ENCODE measurements at regions not wholly inside any gene's neighbourhood (a gene's known extent, or its start where the extent isn't known, plus 50 kb on each side); places are given as distances from the start of the nearest gene placed in this dataset.

DNA sequence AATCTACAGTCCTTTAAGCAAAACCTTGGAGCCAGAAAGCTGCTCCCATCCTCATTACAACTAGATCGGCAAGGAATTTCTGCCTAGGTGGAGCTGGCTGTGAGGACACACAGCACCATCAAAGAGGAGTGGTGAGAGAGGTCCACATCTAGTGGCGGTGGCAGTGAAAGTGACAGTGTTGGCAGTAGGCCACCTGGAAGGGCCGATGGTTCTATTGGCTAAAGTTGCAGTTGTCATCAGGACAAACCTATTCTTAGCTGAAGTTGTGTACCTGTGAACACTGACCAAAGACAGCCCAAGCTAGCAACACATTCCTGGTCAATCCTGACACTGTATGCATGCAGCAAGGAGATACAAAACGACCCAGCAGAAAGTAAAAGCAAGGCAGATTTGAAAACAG lies 218.1 kb upstream of the CHAC2 start:
- no peak for DNase-seq
- H3K4me1 ChIP-seq: no peaks in the 10 kb centered on the region
- intact Hi-C loops (cut with DNase I): no loop called here
- H3K4me3 ChIP-seq: no peak overlapping the region
- ATAC-seq: no peak
- H3K9me3 ChIP-seq: no peaks in the 10 kb centered on the region
- no peak overlapping the region for H3K27ac ChIP-seq
- H3K36me3 ChIP-seq: no peaks in the 10 kb centered on the region
- 33% methylated on average over 4 of the region's 4 CpGs for WGBS (ENCODE audit: insufficient coverage, low coverage, low lambda C conversion rate, missing lambda C conversion rate)
- H3K27me3 ChIP-seq: no peaks in the 10 kb centered on the region
- TF ChIP-seq, protein P1, sequence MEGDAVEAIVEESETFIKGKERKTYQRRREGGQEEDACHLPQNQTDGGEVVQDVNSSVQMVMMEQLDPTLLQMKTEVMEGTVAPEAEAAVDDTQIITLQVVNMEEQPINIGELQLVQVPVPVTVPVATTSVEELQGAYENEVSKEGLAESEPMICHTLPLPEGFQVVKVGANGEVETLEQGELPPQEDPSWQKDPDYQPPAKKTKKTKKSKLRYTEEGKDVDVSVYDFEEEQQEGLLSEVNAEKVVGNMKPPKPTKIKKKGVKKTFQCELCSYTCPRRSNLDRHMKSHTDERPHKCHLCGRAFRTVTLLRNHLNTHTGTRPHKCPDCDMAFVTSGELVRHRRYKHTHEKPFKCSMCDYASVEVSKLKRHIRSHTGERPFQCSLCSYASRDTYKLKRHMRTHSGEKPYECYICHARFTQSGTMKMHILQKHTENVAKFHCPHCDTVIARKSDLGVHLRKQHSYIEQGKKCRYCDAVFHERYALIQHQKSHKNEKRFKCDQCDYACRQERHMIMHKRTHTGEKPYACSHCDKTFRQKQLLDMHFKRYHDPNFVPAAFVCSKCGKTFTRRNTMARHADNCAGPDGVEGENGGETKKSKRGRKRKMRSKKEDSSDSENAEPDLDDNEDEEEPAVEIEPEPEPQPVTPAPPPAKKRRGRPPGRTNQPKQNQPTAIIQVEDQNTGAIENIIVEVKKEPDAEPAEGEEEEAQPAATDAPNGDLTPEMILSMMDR (IDR thresholded peaks at IDR 0.05): no peak
- no peak for TF ChIP-seq POLR2A (IDR thresholded peaks at IDR 0.05)

DNA sequence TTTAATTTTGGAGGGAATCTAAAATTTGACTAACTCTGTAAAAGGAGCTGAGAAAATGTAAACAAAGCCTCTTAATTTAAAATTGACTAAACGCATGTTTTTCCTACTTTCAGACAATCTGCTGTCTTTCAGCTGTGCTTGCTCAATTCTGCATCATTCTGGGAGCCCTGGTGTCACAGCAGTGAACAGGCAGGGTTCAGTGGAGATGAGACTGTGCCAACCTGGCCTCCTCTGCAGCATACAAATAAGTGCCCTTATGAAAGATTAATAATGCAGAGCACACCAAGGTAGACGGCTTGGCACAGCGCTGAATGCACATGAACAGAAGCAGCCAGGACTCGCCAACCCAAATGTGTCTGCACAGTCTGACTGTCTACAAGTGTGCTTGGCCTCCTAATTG lies 222.0 kb upstream of the CHAC2 start:
- DNase-seq (no peak), ATAC-seq (no peak)
- Histone ChIP-seq H3K36me3 (no peaks in the 10 kb centered on the region), H3K4me3 (no peak overlapping the region), H3K4me1 (no peaks in the 10 kb centered on the region), H3K27ac (no peak overlapping the region), H3K27me3 (no peaks in the 10 kb centered on the region), H3K9me3 (no peaks in the 10 kb centered on the region)
- TF ChIP-seq, protein P1 (IDR thresholded peaks at IDR 0.05): no peak
- no peak for TF ChIP-seq POLR2A (IDR thresholded peaks at IDR 0.05)
- 72% methylated on average over 4 of the region's 4 CpGs for WGBS (ENCODE audit: insufficient coverage, low coverage, low lambda C conversion rate, missing lambda C conversion rate)
- intact Hi-C loops (cut with DNase I): no loop called here

DNA sequence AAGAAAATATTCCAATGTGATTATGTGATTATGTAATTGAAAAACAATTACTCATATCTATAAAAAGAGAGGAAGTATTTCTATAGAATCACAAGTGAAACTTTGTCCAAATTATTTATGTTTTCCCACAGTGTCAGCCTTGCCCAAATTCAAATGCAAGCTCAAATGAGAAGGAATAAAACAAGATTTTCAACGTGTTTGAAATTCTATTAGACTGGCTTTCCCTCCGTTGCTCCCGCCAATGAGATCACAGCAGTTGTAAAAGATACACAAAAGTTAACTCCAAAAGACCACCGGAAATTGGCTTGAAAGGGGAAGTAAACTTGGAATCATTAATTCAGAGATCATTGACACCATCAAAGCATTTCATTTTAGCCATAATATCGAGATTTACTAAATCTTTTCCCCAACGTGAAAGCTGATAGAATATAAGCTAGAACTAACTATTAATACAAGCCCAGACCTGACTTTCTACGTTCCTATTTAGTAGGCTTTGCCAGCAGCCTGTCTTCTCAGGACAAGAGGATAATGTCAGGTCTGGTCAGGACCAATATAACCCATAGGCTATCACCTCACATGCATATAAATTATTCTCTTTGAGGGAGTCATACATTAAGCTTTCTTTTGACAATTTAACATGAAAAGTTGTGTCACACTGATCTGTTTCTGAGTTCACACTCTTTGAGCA lies 222.6 kb upstream of the CHAC2 start:
- WGBS (ENCODE audit: insufficient coverage, low coverage, low lambda C conversion rate, missing lambda C conversion rate): 55% methylated on average over 7 of the region's 7 CpGs
- H3K36me3 ChIP-seq: no peaks in the 10 kb centered on the region
- H3K4me1 ChIP-seq: no peaks in the 10 kb centered on the region
- intact Hi-C loops (cut with DNase I): no loop called here
- TF ChIP-seq POLR2A (IDR thresholded peaks at IDR 0.05): no peak
- TF ChIP-seq, protein P1 (IDR thresholded peaks at IDR 0.05): no peak
- H3K9me3 ChIP-seq: no peaks in the 10 kb centered on the region
- H3K27ac ChIP-seq: no peak overlapping the region
- no peaks in the 10 kb centered on the region for H3K27me3 ChIP-seq
- no peak overlapping the region for H3K4me3 ChIP-seq
- ATAC-seq (no peak), DNase-seq (no peak)

DNA sequence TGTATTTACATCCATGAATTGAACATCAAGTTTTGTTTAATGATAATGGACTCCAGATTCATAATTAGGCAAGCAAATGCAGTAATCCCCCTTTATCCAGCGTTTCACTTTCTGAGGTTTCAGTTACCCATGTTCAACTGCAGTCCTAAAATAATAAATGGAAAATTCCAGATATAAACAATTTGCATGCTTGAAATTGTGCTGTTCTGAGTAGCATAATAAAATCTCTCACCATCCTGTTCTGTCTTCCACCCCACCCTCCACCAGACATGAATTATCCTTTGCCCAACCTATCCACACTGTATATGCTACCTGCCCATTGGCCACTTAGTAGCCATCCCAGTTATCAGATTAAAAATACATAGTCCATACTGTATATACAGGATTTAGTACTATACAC lies 224.5 kb upstream of the CHAC2 start:
- H3K36me3 ChIP-seq: no peaks in the 10 kb centered on the region
- TF ChIP-seq, protein P1 (IDR thresholded peaks at IDR 0.05): no peak
- TF ChIP-seq POLR2A (IDR thresholded peaks at IDR 0.05): no peak
- DNase-seq (no peak), ATAC-seq (no peak)
- H3K27ac ChIP-seq: no peak overlapping the region
- 52% methylated on average over 1 of the region's 1 CpG for WGBS (ENCODE audit: insufficient coverage, low coverage, low lambda C conversion rate, missing lambda C conversion rate)
- H3K4me1 ChIP-seq: no peaks in the 10 kb centered on the region
- intact Hi-C loops (cut with DNase I): no loop called here
- H3K27me3 ChIP-seq: no peaks in the 10 kb centered on the region
- H3K9me3 ChIP-seq: no peaks in the 10 kb centered on the region
- H3K4me3 ChIP-seq: no peak overlapping the region

Data from right lobe of liver (tissue), 6 donors.